ENCODE measurements at regions not wholly inside any gene's neighbourhood (a gene's known extent, or its start where the extent isn't known, plus 50 kb on each side); places are given as distances from the start of the nearest gene placed in this dataset.

DNA sequence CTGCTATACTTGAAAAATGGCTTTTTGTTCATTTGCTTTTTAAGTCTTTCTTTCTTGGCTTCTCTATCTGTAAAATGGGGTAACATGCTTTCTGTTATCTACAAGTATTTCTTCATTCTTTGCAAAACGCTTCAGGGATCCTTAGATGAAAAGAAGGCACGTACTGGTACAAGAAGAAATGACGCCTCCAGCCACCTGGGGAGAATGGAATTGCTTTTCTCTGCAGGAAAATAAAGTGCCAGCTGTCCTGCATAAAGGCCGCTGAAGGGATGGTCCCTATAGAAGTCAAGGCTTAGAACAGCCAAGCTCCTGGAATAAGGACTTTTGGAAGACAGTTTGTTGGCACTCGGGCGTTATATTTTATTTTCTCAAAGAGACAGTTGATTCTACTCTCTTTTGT lies 210.8 kb upstream of the RASGEF1B start:
- Histone ChIP-seq H2AFZ (ENCODE audit: low read depth, low read length) (no peak overlapping the region), H2BK15ac (ENCODE audit: low read depth, poor library complexity, severe bottlenecking) (no peak overlapping the region), H3K27me3 (ENCODE audit: control insufficient read depth in 1 of 2, insufficient read depth in 1 of 2, low read length in 2 of 2) (no peaks in the 10 kb centered on the region), H3K18ac (ENCODE audit: low read depth in 1 of 2, low read length in 2 of 2) (no peak overlapping the region), H3K9me3 (ENCODE audit: control insufficient read depth, low read length) (no peaks in the 10 kb centered on the region), H2BK12ac (ENCODE audit: low read length in 2 of 2) (no peak overlapping the region), H3K4me1 (ENCODE audit: control insufficient read depth, insufficient read depth, low read depth, low read length) (no peaks in the 10 kb centered on the region), H3K4me2 (ENCODE audit: low read length, poor library complexity, severe bottlenecking) (no peak overlapping the region), H3K4ac (ENCODE audit: low read depth in 1 of 2, low read length in 2 of 2) (no peak overlapping the region), H3K27ac (ENCODE audit: low read length, poor library complexity, severe bottlenecking) (no peak overlapping the region), H3K36me3 (ENCODE audit: control insufficient read depth in 1 of 2, insufficient read depth in 2 of 2, low read depth in 1 of 2, low read length in 2 of 2) (no peaks in the 10 kb centered on the region), H4K8ac (ENCODE audit: low read length) (no peak overlapping the region), H3K23ac (ENCODE audit: low read length in 2 of 2) (no peak overlapping the region), H3K14ac (ENCODE audit: low read length in 2 of 2) (no peak overlapping the region), H3K79me1 (replicated peaks; ENCODE audit: low read length, poor library complexity, severe bottlenecking) (no peaks in the 10 kb centered on the region), H2BK120ac (ENCODE audit: low read depth, low read length) (no peak overlapping the region), H3K4me3 (ENCODE audit: insufficient read depth in 1 of 2, low read depth in 1 of 2, low read length in 2 of 2) (no peak overlapping the region), H3K9ac (ENCODE audit: low read length) (no peak overlapping the region), H4K91ac (ENCODE audit: low read length) (no peak overlapping the region), H2AK5ac (ENCODE audit: low read length, severe bottlenecking) (no peak overlapping the region), H2BK5ac (ENCODE audit: low read depth, low read length, poor library complexity, severe bottlenecking) (no peak overlapping the region)
- WGBS: 67% methylated on average over 6 of the region's 6 CpGs
- no peak for DNase-seq

DNA sequence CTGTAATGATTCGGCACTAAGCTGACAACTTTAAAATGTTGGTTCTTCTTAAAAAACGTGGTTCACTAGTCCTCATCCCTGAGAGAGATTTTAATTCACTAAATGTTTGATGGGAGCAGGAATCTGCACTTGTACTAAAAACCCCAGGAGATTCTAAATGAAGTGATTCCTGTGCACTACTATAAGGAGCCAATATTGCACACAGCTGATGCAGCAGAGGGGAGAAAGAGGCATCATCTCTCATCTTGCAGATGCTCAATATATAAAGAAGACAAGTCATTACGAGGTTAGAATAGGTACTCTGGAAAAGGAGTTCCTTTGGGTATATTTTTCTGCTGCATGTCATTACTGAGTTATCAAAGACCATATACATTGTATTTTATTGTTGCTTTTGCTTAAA lies 207.6 kb upstream of the RASGEF1B start:
- Histone ChIP-seq H3K9ac (ENCODE audit: low read length) (no peak overlapping the region), H2BK15ac (ENCODE audit: low read depth, poor library complexity, severe bottlenecking) (no peak overlapping the region), H3K4me2 (ENCODE audit: low read length, poor library complexity, severe bottlenecking) (no peak overlapping the region), H4K91ac (ENCODE audit: low read length) (no peak overlapping the region), H3K9me3 (ENCODE audit: control insufficient read depth, low read length) (no peaks in the 10 kb centered on the region), H3K4me3 (ENCODE audit: insufficient read depth in 1 of 2, low read depth in 1 of 2, low read length in 2 of 2) (no peak overlapping the region), H3K4ac (ENCODE audit: low read depth in 1 of 2, low read length in 2 of 2) (no peak overlapping the region), H3K18ac (ENCODE audit: low read depth in 1 of 2, low read length in 2 of 2) (no peak overlapping the region), H3K27me3 (ENCODE audit: control insufficient read depth in 1 of 2, insufficient read depth in 1 of 2, low read length in 2 of 2) (peaks cover 0 to 3% of the 10 kb centered on the region in 2 experiments), H3K27ac (ENCODE audit: low read length, poor library complexity, severe bottlenecking) (no peak overlapping the region), H2BK5ac (ENCODE audit: low read depth, low read length, poor library complexity, severe bottlenecking) (no peak overlapping the region), H3K36me3 (ENCODE audit: control insufficient read depth in 1 of 2, insufficient read depth in 2 of 2, low read depth in 1 of 2, low read length in 2 of 2) (no peaks in the 10 kb centered on the region), H3K14ac (ENCODE audit: low read length in 2 of 2) (no peak overlapping the region), H3K4me1 (ENCODE audit: control insufficient read depth, insufficient read depth, low read depth, low read length) (no peaks in the 10 kb centered on the region), H2BK12ac (ENCODE audit: low read length in 2 of 2) (no peak overlapping the region), H3K23ac (ENCODE audit: low read length in 2 of 2) (no peak overlapping the region), H3K79me1 (replicated peaks; ENCODE audit: low read length, poor library complexity, severe bottlenecking) (no peaks in the 10 kb centered on the region), H4K8ac (ENCODE audit: low read length) (no peak overlapping the region), H2AK5ac (ENCODE audit: low read length, severe bottlenecking) (no peak overlapping the region), H2BK120ac (ENCODE audit: low read depth, low read length) (no peak overlapping the region), H2AFZ (ENCODE audit: low read depth, low read length) (no peak overlapping the region)
- no peak for DNase-seq
- 56% methylated on average over 2 of the region's 3 CpGs for WGBS

DNA sequence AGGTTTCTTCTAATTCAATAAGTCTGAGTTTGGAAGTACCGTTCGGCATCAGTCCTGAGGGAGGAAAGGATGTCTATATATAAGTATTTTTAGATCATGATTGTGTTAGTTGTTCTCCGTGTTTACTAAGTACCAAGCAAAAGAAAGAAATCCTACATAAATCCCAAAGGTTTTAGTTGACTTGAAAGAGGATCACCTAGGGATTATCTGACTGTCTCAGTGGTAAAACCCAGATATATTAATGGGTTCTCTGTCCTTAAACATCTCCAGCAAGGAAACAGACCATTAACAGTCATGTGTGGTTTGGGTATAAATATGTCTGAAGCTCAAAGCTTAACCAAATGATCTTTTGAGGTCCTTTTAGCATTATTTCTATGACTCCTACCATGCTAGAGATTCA lies 207.1 kb upstream of the RASGEF1B start:
- Histone ChIP-seq H2AFZ (ENCODE audit: low read depth, low read length) (no peak overlapping the region), H3K27ac (ENCODE audit: low read length, poor library complexity, severe bottlenecking) (no peak overlapping the region), H2BK120ac (ENCODE audit: low read depth, low read length) (no peak overlapping the region), H2BK12ac (ENCODE audit: low read length in 2 of 2) (no peak overlapping the region), H2BK15ac (ENCODE audit: low read depth, poor library complexity, severe bottlenecking) (no peak overlapping the region), H4K8ac (ENCODE audit: low read length) (no peak overlapping the region), H2BK5ac (ENCODE audit: low read depth, low read length, poor library complexity, severe bottlenecking) (no peak overlapping the region), H3K23ac (ENCODE audit: low read length in 2 of 2) (no peak overlapping the region), H3K9me3 (ENCODE audit: control insufficient read depth, low read length) (no peaks in the 10 kb centered on the region), H2AK5ac (ENCODE audit: low read length, severe bottlenecking) (no peak overlapping the region), H3K14ac (ENCODE audit: low read length in 2 of 2) (no peak overlapping the region), H3K4me1 (ENCODE audit: control insufficient read depth, insufficient read depth, low read depth, low read length) (no peaks in the 10 kb centered on the region), H3K4me2 (ENCODE audit: low read length, poor library complexity, severe bottlenecking) (no peak overlapping the region), H3K4me3 (ENCODE audit: insufficient read depth in 1 of 2, low read depth in 1 of 2, low read length in 2 of 2) (no peak overlapping the region), H3K27me3 (ENCODE audit: control insufficient read depth in 1 of 2, insufficient read depth in 1 of 2, low read length in 2 of 2) (peaks cover 0 to 3% of the 10 kb centered on the region in 2 experiments), H3K18ac (ENCODE audit: low read depth in 1 of 2, low read length in 2 of 2) (no peak overlapping the region), H3K79me1 (replicated peaks; ENCODE audit: low read length, poor library complexity, severe bottlenecking) (no peaks in the 10 kb centered on the region), H4K91ac (ENCODE audit: low read length) (no peak overlapping the region), H3K36me3 (ENCODE audit: control insufficient read depth in 1 of 2, insufficient read depth in 2 of 2, low read depth in 1 of 2, low read length in 2 of 2) (no peaks in the 10 kb centered on the region), H3K9ac (ENCODE audit: low read length) (no peak overlapping the region), H3K4ac (ENCODE audit: low read depth in 1 of 2, low read length in 2 of 2) (no peak overlapping the region)
- WGBS: no CpG with 5 or more reads among the region's 3 CpGs
- DNase-seq: no peak

DNA sequence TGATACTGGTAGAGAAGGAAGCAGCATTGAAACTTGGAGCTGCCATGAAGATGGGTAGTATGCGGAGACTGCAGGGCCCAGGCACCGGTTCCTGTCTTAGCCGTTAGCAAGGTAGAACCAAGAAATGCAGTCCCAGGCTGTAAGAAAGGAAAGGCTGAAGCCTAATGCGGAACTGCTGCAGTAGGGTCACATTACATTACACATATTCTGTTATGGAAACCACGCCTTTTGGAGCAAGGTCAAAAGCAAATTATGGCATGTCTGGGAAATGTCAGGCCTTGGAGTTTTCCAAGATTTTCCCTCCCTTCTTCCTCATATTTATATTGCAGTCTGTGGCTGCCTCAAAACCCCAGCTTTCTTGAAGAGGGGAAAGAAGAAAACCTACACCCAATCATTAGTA lies 204.8 kb upstream of the RASGEF1B start:
- Histone ChIP-seq H3K27me3 (ENCODE audit: control insufficient read depth in 1 of 2, insufficient read depth in 1 of 2, low read length in 2 of 2) (peaks cover 0 to 3% of the 10 kb centered on the region in 2 experiments), H3K27ac (ENCODE audit: low read length, poor library complexity, severe bottlenecking) (no peak overlapping the region), H2BK15ac (ENCODE audit: low read depth, poor library complexity, severe bottlenecking) (no peak overlapping the region), H3K14ac (ENCODE audit: low read length in 2 of 2) (no peak overlapping the region), H2AK5ac (ENCODE audit: low read length, severe bottlenecking) (no peak overlapping the region), H3K36me3 (ENCODE audit: control insufficient read depth in 1 of 2, insufficient read depth in 2 of 2, low read depth in 1 of 2, low read length in 2 of 2) (no peaks in the 10 kb centered on the region), H3K4ac (ENCODE audit: low read depth in 1 of 2, low read length in 2 of 2) (no peak overlapping the region), H2AFZ (ENCODE audit: low read depth, low read length) (no peak overlapping the region), H2BK5ac (ENCODE audit: low read depth, low read length, poor library complexity, severe bottlenecking) (no peak overlapping the region), H3K4me2 (ENCODE audit: low read length, poor library complexity, severe bottlenecking) (no peak overlapping the region), H3K23ac (ENCODE audit: low read length in 2 of 2) (no peak overlapping the region), H3K18ac (ENCODE audit: low read depth in 1 of 2, low read length in 2 of 2) (no peak overlapping the region), H3K79me1 (replicated peaks; ENCODE audit: low read length, poor library complexity, severe bottlenecking) (no peaks in the 10 kb centered on the region), H3K4me3 (ENCODE audit: insufficient read depth in 1 of 2, low read depth in 1 of 2, low read length in 2 of 2) (no peak overlapping the region), H4K91ac (ENCODE audit: low read length) (no peak overlapping the region), H2BK120ac (ENCODE audit: low read depth, low read length) (no peak overlapping the region), H2BK12ac (ENCODE audit: low read length in 2 of 2) (no peak overlapping the region), H3K9ac (ENCODE audit: low read length) (no peak overlapping the region), H3K9me3 (ENCODE audit: control insufficient read depth, low read length) (no peaks in the 10 kb centered on the region), H3K4me1 (ENCODE audit: control insufficient read depth, insufficient read depth, low read depth, low read length) (no peaks in the 10 kb centered on the region), H4K8ac (ENCODE audit: low read length) (no peak overlapping the region)
- DNase-seq: no peak
- 73% methylated on average over 5 of the region's 5 CpGs for WGBS

All from mesenchymal stem cell (in vitro differentiated cells and primary cell).